MM.1S (cell line): ENCODE measurements at regions not wholly inside any gene's neighbourhood (a gene's known extent, or its start where the extent isn't known, plus 50 kb on each side); places are given as distances from the start of the nearest gene placed in this dataset.

Experiments used
- EZH2phosphoT487 ChIP-seq: fragments of 300-600 bp; sonication (generic); IDR thresholded peaks from 2 replicates; pipeline ENCODE4 v1.6.1; 2018; ENCODE audit warnings: antibody characterized with exemption, low read length
- TF ChIP-seq, protein P1 (sequence below): fragments of 300-600 bp; sonication (generic); IDR thresholded peaks from 2 replicates; pipeline ENCODE4 v1.5.1; 2016; ENCODE audit warnings: antibody characterized with exemption, low read length, mixed read lengths

DNA sequence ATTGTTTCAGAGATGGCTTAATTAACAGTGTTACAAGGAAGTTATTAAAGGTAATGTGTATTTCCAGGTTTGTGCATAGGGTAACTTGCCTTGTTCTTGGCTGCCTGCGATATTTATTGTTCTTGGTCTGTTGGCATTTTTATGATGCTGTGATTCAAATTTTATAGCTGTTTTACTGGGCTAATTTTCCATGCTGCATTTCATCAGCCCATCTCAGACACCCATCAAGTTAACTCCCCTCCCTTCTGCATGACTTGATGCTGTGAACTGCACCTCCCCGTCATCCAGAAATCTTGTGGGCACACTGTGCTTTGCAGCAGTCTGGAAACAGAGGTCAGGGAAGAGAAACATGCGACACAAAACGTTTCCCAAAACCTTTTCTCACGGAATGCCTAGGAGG, 1049.2 kb downstream of the AACS start:
- no peak for TF ChIP-seq EZH2phosphoT487
- TF ChIP-seq, protein P1, sequence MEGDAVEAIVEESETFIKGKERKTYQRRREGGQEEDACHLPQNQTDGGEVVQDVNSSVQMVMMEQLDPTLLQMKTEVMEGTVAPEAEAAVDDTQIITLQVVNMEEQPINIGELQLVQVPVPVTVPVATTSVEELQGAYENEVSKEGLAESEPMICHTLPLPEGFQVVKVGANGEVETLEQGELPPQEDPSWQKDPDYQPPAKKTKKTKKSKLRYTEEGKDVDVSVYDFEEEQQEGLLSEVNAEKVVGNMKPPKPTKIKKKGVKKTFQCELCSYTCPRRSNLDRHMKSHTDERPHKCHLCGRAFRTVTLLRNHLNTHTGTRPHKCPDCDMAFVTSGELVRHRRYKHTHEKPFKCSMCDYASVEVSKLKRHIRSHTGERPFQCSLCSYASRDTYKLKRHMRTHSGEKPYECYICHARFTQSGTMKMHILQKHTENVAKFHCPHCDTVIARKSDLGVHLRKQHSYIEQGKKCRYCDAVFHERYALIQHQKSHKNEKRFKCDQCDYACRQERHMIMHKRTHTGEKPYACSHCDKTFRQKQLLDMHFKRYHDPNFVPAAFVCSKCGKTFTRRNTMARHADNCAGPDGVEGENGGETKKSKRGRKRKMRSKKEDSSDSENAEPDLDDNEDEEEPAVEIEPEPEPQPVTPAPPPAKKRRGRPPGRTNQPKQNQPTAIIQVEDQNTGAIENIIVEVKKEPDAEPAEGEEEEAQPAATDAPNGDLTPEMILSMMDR: no peak
